Endodermal cell (in vitro differentiated cells): ENCODE measurements at regions not wholly inside any gene's neighbourhood (a gene's known extent, or its start where the extent isn't known, plus 50 kb on each side); places are given as distances from the start of the nearest gene placed in this dataset.

ENCODE experiments used
- DNase-seq: peaks from one replicate; pipeline ENCODE4 v3.0.0-alpha.2; 2017
- H3K27ac ChIP-seq: 2 replicates; pipeline ENCODE4 v1.5.1; 2013; ENCODE audit warnings: mild to moderate bottlenecking, low read depth, low read length, moderate library complexity
- H3K27me3 ChIP-seq: 2 replicates; pipeline ENCODE4 v1.6.1; 2013; ENCODE audit warnings: mild to moderate bottlenecking, low read length, moderate library complexity; ENCODE audit not compliant: insufficient read depth, control insufficient read depth, poor library complexity, severe bottlenecking
- H3K36me3 ChIP-seq: 2 replicates; pipeline ENCODE4 v1.7.0; 2013; ENCODE audit warnings: mild to moderate bottlenecking, low read length, moderate library complexity; ENCODE audit not compliant: control insufficient read depth, insufficient read depth
- H3K4me1 ChIP-seq: one replicate; pipeline ENCODE4 v1.7.0; 2013; ENCODE audit warnings: low read length; ENCODE audit not compliant: control insufficient read depth, insufficient read depth
- H3K4me3 ChIP-seq: 2 replicates; pipeline ENCODE4 v1.5.1; 2013; ENCODE audit warnings: mild to moderate bottlenecking, low read length, moderate library complexity
- H3K9ac ChIP-seq: 2 replicates; pipeline ENCODE4 v1.6.1; 2013; ENCODE audit warnings: mild to moderate bottlenecking, low read length, moderate library complexity; ENCODE audit not compliant: poor library complexity, severe bottlenecking; ENCODE audit errors: extremely low read depth
- H3K9me3 ChIP-seq: 2 replicates; pipeline ENCODE4 v1.6.1; 2013; ENCODE audit warnings: mild to moderate bottlenecking, low read length, moderate library complexity; ENCODE audit not compliant: control insufficient read depth
- H3K27ac Mint-ChIP-seq: 2 replicates; pipeline ENCODE4 v1.8.0; 2020; ENCODE audit warnings: mixed read lengths
- H3K27me3 Mint-ChIP-seq: 2 replicates; pipeline ENCODE4 v1.8.0; 2021; ENCODE audit warnings: mild to moderate bottlenecking, mixed read lengths; ENCODE audit not compliant: insufficient read depth
- H3K36me3 Mint-ChIP-seq: 2 replicates; pipeline ENCODE4 v1.8.0; 2020; ENCODE audit warnings: low read depth, mixed read lengths
- H3K4me1 Mint-ChIP-seq: 2 replicates; pipeline ENCODE4 v1.8.0; 2020; ENCODE audit warnings: mixed read lengths
- H3K4me3 Mint-ChIP-seq: 2 replicates; pipeline ENCODE4 v1.8.0; 2020; ENCODE audit warnings: mild to moderate bottlenecking, moderate library complexity, mixed read lengths
- H3K9me3 Mint-ChIP-seq: 2 replicates; pipeline ENCODE4 v1.8.0; 2020; ENCODE audit warnings: mild to moderate bottlenecking, mixed read lengths
- CTCF ChIP-seq: fragments of 200-600 bp; sonication (generic); conservative IDR thresholded peaks from 2 replicates; pipeline ENCODE4 v1.5.0; 2021; ENCODE audit warnings: antibody characterized with exemption, mild to moderate bottlenecking
- WGBS, 2 experiments: methylation state at CpG; one replicate each; pipeline versions ENCODE4 v1.1.5 to v1.1.7; 2013; ENCODE audit warnings: missing lambda C conversion rate in 2 of 2, mixed read lengths in 1 of 2; ENCODE audit not compliant: insufficient coverage in 1 of 2, insufficient read length in 1 of 2; 5-methylcytosine and 5-hydroxymethylcytosine counted together

DNA sequence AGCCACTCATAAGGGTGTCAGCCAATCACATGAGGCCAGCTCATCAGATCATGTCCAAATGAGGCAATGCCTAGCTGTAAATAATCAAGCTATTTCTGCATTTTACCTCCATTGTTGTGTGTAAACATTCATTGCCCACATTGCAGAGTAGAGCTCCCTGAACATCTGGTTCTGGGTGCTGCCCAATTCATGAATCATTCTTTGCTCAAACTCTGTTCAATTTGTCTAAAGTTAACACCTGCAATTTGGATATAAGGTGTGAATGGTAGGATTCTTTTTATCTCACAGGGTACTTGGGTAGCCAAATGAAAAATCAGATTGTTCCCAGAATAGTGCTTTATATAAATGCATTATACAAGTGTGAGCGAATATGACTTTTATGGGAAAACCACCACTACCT lies 345.5 kb upstream of the NT5C1B start:
- WGBS, 2 experiments: no CpG with 5 or more reads among the region's 1 CpG

GRCh38 chr2:18932853-18933252 lies 343.5 kb upstream of the NT5C1B start:
- H3K4me3 Mint-ChIP-seq: no peak overlapping the region
- Histone ChIP-seq H3K36me3 (no peaks in the 10 kb centered on the region), H3K4me3 (no peak overlapping the region), H3K4me1 (no peaks in the 10 kb centered on the region), H3K9ac (no peak overlapping the region), H3K27me3 (no peaks in the 10 kb centered on the region), H3K9me3 (no peaks in the 10 kb centered on the region), H3K27ac (no peak overlapping the region)
- H3K27me3 Mint-ChIP-seq: no peaks in the 10 kb centered on the region
- H3K36me3 Mint-ChIP-seq: no peaks in the 10 kb centered on the region
- no peaks in the 10 kb centered on the region for H3K4me1 Mint-ChIP-seq
- no peak overlapping the region for H3K27ac Mint-ChIP-seq
- no peaks in the 10 kb centered on the region for H3K9me3 Mint-ChIP-seq
- TF ChIP-seq CTCF: no peak
- WGBS, 2 experiments: 76 to 81% methylated on average over 3 to 4 of the region's 4 CpGs
- no peak for DNase-seq

More for the DNA sequence above, 345.5 kb upstream of the NT5C1B start:
- no peak for TF ChIP-seq CTCF
- H3K27ac ChIP-seq: no peak overlapping the region
- Mint-ChIP-seq H3K27ac (no peak overlapping the region), H3K4me1 (no peaks in the 10 kb centered on the region), H3K36me3 (no peaks in the 10 kb centered on the region), H3K9me3 (no peaks in the 10 kb centered on the region), H3K27me3 (no peaks in the 10 kb centered on the region), H3K4me3 (no peak overlapping the region)
- no peaks in the 10 kb centered on the region for H3K27me3 ChIP-seq
- no peaks in the 10 kb centered on the region for H3K9me3 ChIP-seq
- H3K36me3 ChIP-seq: no peaks in the 10 kb centered on the region
- no peak overlapping the region for H3K4me3 ChIP-seq
- no peaks in the 10 kb centered on the region for H3K4me1 ChIP-seq
- H3K9ac ChIP-seq: no peak overlapping the region
- DNase-seq: no peak

DNA sequence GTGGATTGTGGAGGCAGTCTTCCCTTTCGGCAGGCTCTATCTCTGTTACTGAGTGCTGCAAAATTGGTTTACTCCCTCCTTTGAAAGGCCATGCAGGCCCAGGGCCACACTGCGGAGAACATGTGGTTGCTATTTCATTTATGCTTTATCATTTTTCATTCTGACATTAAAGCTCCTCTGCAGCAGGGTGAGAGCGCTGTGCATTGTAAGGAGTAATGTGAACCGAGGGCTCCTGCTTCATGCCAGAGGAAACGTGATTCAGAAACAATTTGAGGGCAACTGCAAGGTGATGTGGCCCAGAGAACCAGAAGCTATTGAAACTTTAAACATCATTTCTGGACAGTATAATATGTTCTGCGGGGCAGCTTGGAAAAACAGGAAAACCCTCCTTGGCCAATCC lies 341.6 kb upstream of the NT5C1B start:
- Histone ChIP-seq H3K9ac (no peak overlapping the region), H3K36me3 (no peaks in the 10 kb centered on the region), H3K4me1 (no peaks in the 10 kb centered on the region), H3K27ac (no peak overlapping the region), H3K27me3 (no peaks in the 10 kb centered on the region), H3K4me3 (no peak overlapping the region), H3K9me3 (no peaks in the 10 kb centered on the region)
- no peak for TF ChIP-seq CTCF
- Mint-ChIP-seq H3K27me3 (no peaks in the 10 kb centered on the region), H3K36me3 (no peaks in the 10 kb centered on the region), H3K27ac (no peak overlapping the region), H3K9me3 (peaks cover 7% of the 10 kb centered on the region), H3K4me1 (no peaks in the 10 kb centered on the region), H3K4me3 (no peak overlapping the region)
- no peak for DNase-seq
- WGBS, 2 experiments: 96% methylated on average over 4 to 6 of the region's 6 CpGs
